Activated CD4-positive, alpha-beta T cell treated with anti-CD3 and anti-CD28 coated beads, Interleukin-2, amount 50 U/mL, for 48 hours (primary cell): ENCODE measurements at regions not wholly inside any gene's neighbourhood (a gene's known extent, or its start where the extent isn't known, plus 50 kb on each side); places are given as distances from the start of the nearest gene placed in this dataset.

Experiments used
- DNase-seq, 2 experiments: peaks; one replicate each; pipeline ENCODE4 v3.0.0-alpha.2; 2020

DNA sequence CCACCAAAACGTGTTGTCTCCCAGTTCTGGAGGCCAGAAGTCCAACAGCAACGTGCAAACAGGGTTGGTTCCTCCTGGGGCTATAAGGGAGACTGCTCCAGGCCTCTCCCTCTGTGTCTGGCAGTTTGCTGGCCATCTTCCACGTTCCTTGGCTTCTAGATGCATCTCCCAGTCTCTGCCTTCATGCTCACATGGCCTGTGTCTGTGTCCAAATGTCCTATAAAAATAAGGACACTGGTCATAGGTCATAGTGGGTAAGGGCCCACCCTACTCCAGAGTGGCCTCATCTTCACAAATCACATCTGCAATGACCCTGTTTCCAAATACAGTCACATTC is 69.4 kb upstream of the TAF1B start:
- no peak for DNase-seq

DNA sequence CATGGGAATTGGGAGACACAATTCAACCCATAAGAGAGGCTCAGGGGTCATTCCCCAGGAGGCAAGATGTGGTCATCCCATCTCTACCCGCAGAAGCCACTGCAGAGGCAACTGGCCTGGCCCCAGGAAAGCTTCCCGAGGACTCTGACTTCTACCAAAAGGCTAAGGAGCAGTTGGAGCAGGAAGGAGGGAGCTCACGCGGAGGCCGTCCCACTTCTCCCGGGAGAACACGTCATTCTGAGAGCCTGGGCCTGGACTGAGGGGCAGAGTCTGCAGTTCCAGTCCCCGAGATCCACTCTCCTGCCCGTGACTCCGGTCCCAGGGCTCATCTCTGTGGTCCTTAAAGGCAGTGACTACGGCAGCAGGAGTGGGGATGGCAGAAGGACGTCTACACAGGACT is 69.0 kb upstream of the TAF1B start:
- DNase-seq: no peak

DNA sequence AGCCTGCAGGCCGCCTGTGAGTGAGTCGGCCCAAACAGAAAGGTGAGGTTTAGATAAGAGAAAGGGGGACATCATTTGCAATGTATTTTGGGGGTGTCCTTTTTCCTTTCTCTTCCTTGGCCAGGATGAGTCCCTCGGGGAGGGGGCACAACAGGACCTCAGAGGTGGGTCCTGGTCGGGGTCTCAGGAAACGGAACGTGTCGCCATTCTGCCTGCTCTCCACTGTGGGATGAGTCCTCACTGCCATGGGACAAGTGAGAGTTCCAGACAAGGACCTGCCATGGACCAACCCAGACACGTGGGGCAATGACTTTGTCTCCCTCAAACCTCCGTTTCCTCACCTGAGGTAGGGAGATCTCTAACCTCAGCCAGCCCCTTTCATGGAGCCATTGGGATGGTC is 67.9 kb upstream of the TAF1B start:
- DNase-seq: no peak

DNA sequence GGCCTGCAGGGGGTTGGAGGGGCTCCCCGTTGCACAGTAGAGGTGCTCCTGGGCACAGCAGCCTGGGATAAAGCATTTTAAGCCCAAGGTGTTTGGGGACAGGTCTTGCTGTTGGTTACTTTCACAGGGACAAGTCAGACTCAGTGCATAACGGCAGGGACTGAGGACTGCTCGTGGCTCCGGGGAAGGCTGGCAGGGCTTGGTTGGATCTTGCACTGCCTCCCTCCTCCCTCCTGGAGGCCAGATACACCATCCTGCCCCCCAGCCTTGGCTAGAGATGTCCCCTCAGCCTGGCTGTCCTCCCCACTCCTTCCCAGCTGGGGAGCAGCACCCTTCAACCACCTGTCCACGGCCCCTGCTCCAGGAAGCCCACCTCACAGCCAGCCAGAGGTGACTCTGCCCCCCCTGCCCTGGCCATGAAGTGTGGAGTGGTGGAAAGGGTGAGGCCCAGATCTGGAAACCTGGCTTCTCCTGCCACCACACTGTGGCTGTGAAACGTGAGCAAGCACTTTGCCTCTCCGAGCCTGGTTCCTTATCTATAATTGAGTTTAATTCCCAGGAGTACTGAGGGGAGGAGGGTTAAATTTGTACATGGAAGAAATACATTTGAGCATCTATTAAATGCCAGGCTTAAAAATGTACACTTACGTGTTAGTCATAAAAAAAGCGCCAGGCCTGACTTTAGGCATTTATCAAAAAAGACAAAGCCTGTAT is 67.1 kb upstream of the TAF1B start:
- DNase-seq: no peak

DNA sequence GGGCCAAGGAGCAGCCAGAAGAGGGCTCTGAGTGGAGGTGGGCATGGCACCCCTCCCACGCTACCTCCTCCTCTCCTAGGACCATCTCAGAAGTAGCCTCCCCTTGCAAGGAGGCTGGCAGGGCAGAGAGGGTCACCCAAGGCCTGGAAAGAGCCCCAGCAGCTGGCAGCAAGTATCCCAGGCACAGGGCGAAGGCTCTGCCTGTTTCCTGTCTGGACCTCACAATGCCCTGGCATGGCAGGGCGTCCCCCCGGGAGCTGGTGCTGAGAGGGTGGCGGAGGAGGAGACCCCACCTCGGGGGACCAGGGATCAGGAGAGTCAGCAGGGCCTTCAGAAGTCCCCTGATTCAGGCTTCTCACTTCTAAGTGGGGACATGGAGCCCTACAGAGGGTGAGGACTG is 66.2 kb upstream of the TAF1B start:
- DNase-seq: no peak

DNA sequence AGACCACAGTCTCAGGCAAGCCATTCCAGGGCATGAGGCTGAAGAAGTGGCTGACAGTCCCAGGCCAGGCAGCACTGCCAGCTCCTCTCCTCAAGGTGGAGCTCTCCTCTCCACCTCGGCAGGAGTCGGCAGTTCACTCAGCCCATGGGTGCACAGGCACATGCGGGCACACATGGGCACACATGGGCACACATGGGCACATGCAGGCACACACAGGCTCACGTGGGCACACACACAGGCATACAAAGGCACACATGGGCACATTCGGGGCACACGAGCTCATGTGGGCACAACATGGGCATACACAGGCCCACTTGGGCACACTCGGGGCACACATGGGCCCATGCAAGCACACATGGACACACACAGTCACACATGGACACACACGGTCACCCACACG is 65.3 kb upstream of the TAF1B start:
- peak; percentile 49 to 56 for DNase-seq

DNA sequence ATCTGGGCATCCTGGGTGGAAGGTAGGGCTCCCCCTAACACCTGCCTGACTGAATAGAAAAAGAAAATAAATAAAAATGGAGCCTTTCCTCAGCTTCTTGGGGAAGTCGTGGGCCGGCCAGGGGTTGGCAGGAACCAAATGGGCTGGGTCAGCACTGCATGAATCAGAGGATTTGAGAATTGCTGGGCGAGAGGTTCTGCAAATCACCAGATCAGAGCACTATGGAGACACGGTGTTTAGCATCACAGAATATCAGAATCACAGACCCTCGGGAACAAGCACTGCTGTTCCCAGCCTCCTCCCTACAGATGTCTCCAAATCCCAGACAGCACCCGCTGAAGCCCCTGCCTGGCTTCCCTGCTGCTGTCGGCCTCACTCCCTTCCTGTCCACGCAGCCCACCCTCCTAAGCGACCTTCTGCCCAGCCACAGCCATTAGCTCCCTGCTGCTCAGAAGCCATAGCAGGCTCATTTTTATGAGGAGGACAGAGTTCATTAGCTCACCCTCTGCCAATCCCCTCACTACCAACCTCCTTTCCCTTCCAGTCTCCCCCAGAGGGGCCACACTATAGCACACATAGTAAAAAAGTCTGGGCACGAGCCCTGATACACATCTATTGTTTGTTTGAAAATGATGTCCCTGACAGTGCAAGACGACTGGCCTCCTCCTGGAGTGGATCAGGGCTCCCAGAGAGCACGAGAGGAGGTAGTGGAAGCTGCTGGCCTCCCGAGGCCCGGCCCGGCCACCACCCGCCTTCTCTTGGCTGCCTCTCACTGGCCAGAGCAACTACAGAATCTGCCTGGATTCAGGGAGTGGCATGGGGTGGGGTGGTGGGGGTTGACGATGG is 64.6 kb upstream of the TAF1B start:
- DNase-seq: no peak

DNA sequence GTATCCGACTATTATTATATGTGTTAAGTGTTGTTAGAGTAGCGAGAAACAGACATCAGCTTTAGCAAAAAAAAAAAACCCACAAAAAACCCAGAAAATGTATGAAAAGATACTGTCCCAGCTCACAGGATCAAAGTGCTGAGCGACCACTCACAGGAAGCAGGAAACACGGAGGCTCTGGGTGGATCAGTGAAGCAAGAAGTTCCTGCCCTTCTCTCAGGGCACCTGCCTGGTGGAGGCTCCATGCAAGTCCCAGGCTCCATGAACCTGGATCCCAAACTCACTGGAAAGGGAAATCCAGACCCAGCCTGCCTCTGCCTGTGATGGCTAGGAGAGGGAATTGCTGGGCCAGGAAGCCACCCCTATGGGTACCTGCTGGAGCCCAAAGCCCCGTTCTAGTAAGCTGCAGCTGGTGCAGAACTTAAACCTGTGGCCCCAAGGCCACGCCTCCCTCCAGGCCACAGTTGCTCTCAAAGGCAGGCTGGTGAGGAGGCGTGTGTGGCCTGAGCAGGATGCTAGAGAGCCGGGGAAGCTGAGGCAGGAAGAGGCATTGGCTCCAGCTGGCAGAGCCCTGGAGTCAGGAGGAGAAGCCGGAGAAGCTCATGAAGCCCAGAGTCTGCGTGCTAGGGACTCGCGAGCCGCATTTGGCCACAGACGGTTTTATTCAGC is 63.5 kb upstream of the TAF1B start:
- DNase-seq: peak; percentile 56 to 67

DNA sequence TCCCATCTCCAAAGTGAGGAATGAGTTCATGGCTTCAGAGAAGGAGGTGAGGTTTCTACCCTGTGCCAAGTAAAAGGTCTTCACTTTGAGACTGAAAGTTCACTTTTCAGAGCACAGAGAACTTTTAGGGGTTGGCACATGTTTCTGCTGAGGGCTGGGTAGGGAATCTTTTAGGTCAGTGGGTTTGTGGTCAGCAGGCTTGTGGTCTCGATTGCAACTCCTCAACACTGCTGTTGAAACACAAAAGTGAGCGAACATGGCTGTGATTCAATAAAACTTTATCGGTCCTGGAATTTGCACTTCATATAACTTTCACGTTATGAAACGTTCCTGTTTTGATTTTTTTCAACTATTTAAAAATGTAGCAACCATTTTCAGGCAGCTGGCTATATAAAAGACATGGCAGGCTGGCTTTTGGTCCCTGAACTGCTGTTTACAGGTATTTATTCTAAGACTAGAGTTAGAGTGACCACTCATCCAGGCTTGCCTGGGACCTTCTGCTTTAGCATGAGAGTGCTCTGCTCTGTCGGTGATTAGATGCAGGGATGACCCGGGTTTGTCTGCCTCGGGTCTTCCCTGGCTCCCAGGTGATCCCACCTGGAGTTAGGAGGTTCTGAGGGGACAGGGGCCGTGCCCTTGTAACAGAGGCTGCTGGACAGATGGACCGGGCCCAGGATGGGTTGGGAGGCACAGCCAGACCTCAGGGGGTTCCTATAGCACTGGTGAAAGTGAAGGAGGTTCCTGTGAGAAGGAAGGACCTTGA is 62.7 kb upstream of the TAF1B start:
- peak in 1 of 2 experiments; percentile 56 for DNase-seq

DNA sequence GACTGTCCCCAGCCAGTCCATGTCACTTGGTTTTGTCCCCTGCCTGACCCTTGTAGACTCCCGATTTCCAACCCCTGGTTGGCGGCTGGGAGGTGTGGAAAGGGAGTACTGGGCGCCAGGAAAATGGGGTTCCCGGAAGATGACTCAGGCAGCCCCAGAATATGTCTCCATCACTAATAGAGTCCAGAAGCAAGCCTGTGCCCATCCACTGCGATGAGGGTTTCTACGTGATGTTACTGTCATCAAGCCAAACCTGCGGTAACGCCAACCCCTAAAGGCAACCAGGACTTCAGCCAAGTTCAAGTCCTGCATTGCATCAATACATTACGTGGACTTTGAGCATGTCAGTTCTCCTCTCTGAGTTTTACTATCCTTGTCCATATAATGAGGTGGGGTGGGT is 62.0 kb upstream of the TAF1B start:
- no peak for DNase-seq

DNA sequence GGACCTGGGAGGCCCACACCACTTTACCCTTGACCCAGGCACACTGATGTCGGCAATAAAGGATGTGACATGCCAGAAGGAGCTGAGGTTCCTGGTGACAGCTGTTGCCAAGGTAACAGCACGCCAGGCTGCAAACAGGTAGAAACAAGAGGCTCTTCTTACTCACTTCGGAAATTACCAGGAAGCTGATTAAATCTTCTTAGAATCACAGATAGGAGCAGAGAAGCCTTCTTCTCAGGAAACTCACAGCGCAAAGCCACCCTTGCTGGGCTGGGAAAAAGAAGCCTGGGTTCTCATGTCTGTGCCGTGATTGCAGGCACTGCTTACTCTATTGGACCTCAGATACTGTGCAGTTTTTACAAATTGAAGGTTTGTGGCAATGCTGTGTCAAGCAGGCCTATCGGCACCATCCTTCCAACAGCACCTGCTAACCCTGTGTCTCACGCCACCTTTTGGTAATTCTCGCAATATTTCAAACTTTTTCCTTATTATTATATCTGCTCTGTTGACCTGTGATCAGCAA is 61.0 kb upstream of the TAF1B start:
- peak; percentile 74 to 82 for DNase-seq

DNA sequence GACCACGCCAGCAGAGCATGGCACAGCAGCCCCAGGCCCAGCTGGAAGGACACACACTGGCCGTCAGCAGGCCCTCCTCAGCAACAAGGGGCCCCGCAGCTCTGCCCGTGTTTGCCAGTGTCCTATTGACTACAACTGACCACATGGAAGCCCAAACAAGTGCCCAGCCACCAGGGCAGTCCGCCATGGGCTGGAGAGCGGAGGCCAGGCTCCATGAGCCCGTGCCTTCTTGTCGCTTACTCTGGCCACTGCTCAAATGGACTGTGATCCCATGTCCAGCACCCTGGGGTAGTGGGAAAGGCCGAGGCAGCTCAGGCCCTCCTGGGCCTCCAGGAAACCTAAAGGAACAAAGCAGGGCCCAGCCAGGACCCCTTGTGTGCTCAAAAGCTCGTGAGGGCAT is 53.9 kb upstream of the TAF1B start:
- DNase-seq: no peak

DNA sequence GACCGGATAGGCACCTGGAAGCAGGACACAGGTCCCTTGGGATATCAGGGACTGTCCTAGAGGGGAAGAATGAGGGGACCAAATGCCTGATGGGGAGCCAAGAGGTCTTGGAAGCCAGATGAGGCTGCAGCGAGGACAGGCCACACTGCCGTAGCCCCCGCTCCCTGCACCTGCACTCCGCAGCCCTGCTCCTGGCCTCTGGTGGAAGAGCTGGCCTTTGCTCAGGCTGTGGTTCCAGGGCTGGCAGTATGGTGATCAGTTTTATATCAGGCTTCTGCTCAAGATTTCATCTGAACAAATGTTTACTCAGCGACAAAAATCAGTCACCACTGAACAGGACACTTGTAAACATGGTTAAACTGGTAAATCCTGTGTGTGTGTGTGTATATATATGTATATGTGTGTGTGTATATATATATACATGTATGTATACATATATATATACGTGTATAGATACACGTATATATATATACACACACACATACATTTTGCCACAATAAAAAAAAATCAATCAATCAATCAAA is 52.5 kb upstream of the TAF1B start:
- DNase-seq: no peak

DNA sequence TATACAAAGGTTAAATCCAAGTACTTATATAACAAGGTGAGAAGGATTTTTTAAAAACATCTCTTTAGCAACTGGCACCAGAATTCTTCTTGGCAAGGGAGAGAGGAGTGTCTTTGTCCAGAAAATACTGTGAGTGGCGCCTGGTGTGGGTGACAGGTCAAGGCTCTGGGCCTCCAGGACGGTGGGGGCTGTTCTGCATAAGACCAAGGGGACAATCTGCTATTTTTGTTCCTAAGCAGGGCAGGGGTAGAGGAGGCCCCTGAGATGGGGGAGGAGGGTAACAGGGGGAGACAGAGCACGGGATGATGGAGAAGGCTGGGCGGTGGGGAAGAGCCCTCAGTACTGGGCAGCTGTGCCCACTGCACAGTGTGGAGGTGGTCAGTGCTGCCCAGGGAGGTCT is 51.6 kb upstream of the TAF1B start:
- DNase-seq: no peak

DNA sequence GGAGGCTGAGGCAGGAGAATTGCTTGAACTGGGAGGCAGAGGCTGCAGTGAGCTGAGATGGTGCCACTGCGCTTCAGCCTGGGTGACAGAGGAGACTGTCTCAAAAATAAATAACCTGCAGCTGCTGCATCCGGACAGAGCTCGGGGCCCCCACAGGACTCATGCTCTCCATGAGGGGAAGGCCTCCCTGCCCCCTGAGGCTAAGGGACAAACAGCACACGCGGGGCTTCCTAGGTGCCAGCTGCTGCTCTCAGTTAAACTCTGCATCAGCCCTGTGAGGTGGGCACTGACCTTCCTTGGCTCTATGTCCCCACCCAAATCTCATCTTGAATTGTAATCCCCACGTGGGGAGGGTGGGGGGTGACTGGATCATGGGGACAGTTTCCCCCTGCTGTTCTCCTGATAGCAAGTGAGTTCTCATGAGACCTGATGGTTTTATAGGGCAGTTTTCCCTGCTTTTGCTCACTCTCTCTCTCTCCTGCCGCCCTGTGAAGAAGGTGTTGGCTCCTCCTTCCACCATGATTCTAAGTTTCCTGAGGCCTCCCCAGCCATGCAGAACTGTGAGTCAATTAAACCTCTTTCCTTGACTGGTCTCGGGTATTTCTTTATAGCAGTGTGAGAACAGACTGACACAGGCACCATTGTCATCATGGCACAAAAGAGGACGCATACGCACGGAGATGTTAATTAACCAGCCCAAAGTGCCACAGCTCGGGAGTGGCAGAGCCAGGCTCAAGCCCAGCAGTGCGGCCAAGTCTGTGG is 49.9 kb upstream of the TAF1B start:
- no peak for DNase-seq
